H1 (cell line): ENCODE measurements at regions not wholly inside any gene's neighbourhood (a gene's known extent, or its start where the extent isn't known, plus 50 kb on each side); places are given as distances from the start of the nearest gene placed in this dataset.

Experiments used
- CHD2 ChIP-seq: IDR thresholded peaks from 2 replicates; pipeline ENCODE4 v1.6.1; 2012; ENCODE audit warnings: low read length, improper control_type of control experiment
- CHD7 ChIP-seq: fragments of 300-600 bp; sonication (generic); IDR thresholded peaks from 2 replicates; pipeline ENCODE4 v1.7.1; 2012; ENCODE audit warnings: low read length, moderate library complexity, mild to moderate bottlenecking, inconsistent platforms; ENCODE audit not compliant: insufficient replicate concordance
- CREB1 ChIP-seq: IDR thresholded peaks from 2 replicates; pipeline ENCODE4 v1.6.1; 2012; ENCODE audit warnings: inconsistent platforms
- FOSL1 ChIP-seq: IDR thresholded peaks from 2 replicates; pipeline ENCODE4 v1.6.1; 2011; ENCODE audit warnings: mild to moderate bottlenecking, low read depth, low read length, moderate library complexity; ENCODE audit not compliant: insufficient read depth
- POLR2AphosphoS5 ChIP-seq: IDR thresholded peaks from 2 replicates; pipeline ENCODE4 v1.6.1; 2011; ENCODE audit warnings: low read depth, low read length
- TAF7 ChIP-seq: optimal IDR thresholded peaks from 2 replicates; pipeline ENCODE3; 2011; ENCODE audit warnings: low read depth, mild to moderate bottlenecking, inconsistent platforms, low read length, moderate library complexity, borderline replicate concordance
- TF ChIP-seq, protein P1 (sequence below), 3 experiments: IDR thresholded peaks; 1 replicate in 2 of 3; 2 replicates in 1 of 3; pipeline versions ENCODE4 v1.5.1 to v1.6.1; 2011; ENCODE audit warnings: low read length in 3 of 3, mild to moderate bottlenecking in 3 of 3, inconsistent platforms in 2 of 3, low read depth in 1 of 3, moderate library complexity in 1 of 3; ENCODE audit not compliant: insufficient read depth in 1 of 3; ENCODE audit errors: control extremely low read depth in 1 of 3

DNA sequence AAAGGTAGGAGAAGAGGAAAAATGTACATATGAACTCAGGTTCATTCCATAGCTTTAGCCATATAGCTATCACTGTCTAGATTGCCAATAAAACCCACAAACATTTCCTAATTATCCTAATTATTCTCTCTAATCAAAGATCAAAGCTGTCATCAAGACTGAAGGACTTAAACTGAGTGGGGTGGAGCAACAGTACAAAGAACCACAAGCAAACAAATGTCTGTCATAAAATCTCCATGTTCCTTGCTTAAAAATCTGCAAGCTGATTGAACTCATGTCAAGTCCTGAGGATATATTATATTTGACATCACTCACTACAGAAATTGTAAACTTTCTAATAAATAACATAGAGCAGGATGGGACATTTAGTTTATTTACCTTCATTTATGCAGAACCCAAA, 315.9 kb downstream of the SNX13 start:
- TF ChIP-seq CHD7: no peak
- TF ChIP-seq, protein P1, sequence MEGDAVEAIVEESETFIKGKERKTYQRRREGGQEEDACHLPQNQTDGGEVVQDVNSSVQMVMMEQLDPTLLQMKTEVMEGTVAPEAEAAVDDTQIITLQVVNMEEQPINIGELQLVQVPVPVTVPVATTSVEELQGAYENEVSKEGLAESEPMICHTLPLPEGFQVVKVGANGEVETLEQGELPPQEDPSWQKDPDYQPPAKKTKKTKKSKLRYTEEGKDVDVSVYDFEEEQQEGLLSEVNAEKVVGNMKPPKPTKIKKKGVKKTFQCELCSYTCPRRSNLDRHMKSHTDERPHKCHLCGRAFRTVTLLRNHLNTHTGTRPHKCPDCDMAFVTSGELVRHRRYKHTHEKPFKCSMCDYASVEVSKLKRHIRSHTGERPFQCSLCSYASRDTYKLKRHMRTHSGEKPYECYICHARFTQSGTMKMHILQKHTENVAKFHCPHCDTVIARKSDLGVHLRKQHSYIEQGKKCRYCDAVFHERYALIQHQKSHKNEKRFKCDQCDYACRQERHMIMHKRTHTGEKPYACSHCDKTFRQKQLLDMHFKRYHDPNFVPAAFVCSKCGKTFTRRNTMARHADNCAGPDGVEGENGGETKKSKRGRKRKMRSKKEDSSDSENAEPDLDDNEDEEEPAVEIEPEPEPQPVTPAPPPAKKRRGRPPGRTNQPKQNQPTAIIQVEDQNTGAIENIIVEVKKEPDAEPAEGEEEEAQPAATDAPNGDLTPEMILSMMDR (IDR thresholded peaks at IDR 0.05; ENCODE audit: control extremely low read depth in 1 of 3, insufficient read depth in 1 of 3, low read depth in 1 of 3, low read length in 3 of 3): no peak
- TF ChIP-seq CHD2: no peak
- no peak for TF ChIP-seq FOSL1
- no peak for TF ChIP-seq CREB1
- no peak for TF ChIP-seq TAF7
- no peak for TF ChIP-seq POLR2AphosphoS5
